PC-9 (cell line): ENCODE measurements at regions not wholly inside any gene's neighbourhood (a gene's known extent, or its start where the extent isn't known, plus 50 kb on each side); places are given as distances from the start of the nearest gene placed in this dataset.

ENCODE experiments used
- BruUV-seq: library from RNA; stranded (reverse); fragments of 400-500 nt; replicated peaks from 2 replicates; lab custom pipeline; 2021; lab: Mats Ljungman, UMichigan
- CTCF ChIA-PET: fragments of 300-600 bp; sonication (Branson Sonifier 250); formaldehyde crosslinking; loops from one replicate; lab custom pipeline; 2022; ENCODE audit warnings: antibody characterized with exemption; lab: Charles Lee
- POLR2A ChIA-PET: fragments of 300-600 bp; sonication (Branson Sonifier 250); formaldehyde crosslinking; loops from one replicate; lab custom pipeline; 2022; ENCODE audit warnings: antibody characterized with exemption; ENCODE audit not compliant: unreplicated experiment; lab: Charles Lee
- DNase-seq, 2 experiments: peaks; one replicate each; pipeline versions ENCODE4 v3.0.0 to v3.0.0-alpha.2; 2015 to 2022; ENCODE audit warnings: mixed read lengths in 1 of 2
- H2AFZ ChIP-seq: fragments of 200-600 bp; sonication (generic); 2 replicates; pipeline ENCODE4 v1.8.1; 2017; ENCODE audit warnings: antibody characterized with exemption
- H3F3A ChIP-seq: fragments of 200-600 bp; sonication (generic); 2 replicates; pipeline ENCODE4 v1.8.1; 2017; ENCODE audit warnings: antibody characterized with exemption, mild to moderate bottlenecking, low read depth; ENCODE audit not compliant: insufficient read depth
- H3K27ac ChIP-seq: fragments of 200-600 bp; sonication (generic); 2 replicates; pipeline ENCODE4 v1.6.1; 2016; ENCODE audit warnings: mixed run types
- H3K27me3 ChIP-seq: fragments of 200-600 bp; sonication (generic); 2 replicates; pipeline ENCODE4 v1.6.1; 2016; ENCODE audit warnings: low read depth, mixed run types; ENCODE audit not compliant: insufficient read depth
- H3K36me3 ChIP-seq: fragments of 200-600 bp; sonication (generic); 2 replicates; pipeline ENCODE4 v1.6.1; 2016; ENCODE audit warnings: low read depth, mixed run types
- H3K4me1 ChIP-seq: fragments of 200-600 bp; sonication (generic); replicated peaks from 2 replicates; pipeline ENCODE4 v1.6.1; 2016; ENCODE audit warnings: mixed run types; ENCODE audit not compliant: insufficient read depth
- H3K4me2 ChIP-seq: fragments of 200-600 bp; sonication (generic); 2 replicates; pipeline ENCODE4 v1.6.1; 2017; ENCODE audit warnings: mixed run types
- H3K4me3 ChIP-seq: fragments of 200-600 bp; sonication (generic); 2 replicates; pipeline ENCODE4 v1.6.1; 2016; ENCODE audit warnings: mixed run types
- H3K79me2 ChIP-seq: fragments of 200-600 bp; sonication (generic); 2 replicates; pipeline ENCODE4 v1.6.1; 2017; ENCODE audit warnings: low read depth, mixed run types
- H3K9me2 ChIP-seq: fragments of 200-600 bp; sonication (generic); 2 replicates; pipeline ENCODE4 v1.8.1; 2017; ENCODE audit warnings: mild to moderate bottlenecking; ENCODE audit not compliant: insufficient read depth
- H3K9me3 ChIP-seq: fragments of 200-600 bp; sonication (generic); 2 replicates; pipeline ENCODE4 v1.8.1; 2016; ENCODE audit warnings: low read depth; ENCODE audit not compliant: insufficient read depth
- H4K20me1 ChIP-seq: fragments of 200-600 bp; sonication (generic); 2 replicates; pipeline ENCODE4 v1.8.1; 2017; ENCODE audit not compliant: insufficient read depth
- EZH2 ChIP-seq: fragments of 200-600 bp; sonication (generic); IDR thresholded peaks from 2 replicates; pipeline ENCODE4 v1.8.0; 2017; ENCODE audit warnings: antibody characterized with exemption, low read depth
- intact Hi-C: fragments of 100-400 bp; cut with micrococcal nuclease; formaldehyde crosslinking; loops from one replicate; pipeline ENCODE4 v1.10.0; 2022; ENCODE audit not compliant: unreplicated experiment
- TF ChIP-seq, protein P1 (sequence below): fragments of 200-600 bp; sonication (generic); conservative IDR thresholded peaks from 2 replicates; pipeline ENCODE4 v1.6.1; 2017; ENCODE audit warnings: mixed run types, antibody characterized with exemption, mild to moderate bottlenecking, moderate library complexity

DNA sequence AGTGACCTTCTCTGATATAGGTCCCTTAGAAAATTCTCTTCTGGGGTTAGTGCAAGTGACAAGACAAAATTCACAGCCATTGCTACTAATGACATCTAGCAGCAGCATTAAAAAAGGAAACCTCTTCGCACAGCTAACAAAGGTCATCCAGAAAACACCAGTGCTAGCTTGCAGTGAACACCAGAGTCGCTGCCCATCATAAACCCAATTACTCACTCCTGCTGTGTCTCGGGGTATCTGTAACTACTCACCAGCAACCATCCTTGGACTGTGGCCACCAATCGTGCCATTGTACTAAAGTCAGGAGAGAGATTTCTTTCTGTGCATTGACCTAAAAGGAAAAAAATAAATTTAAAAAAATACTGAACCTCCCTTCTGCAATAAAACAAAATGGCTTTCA lies 1494.7 kb upstream of the CDH8 start:
- H3F3A ChIP-seq, result no peaks in the 10 kb centered on the region
- H3K9me2 ChIP-seq, result no peaks in the 10 kb centered on the region
- H3K9me3 ChIP-seq, result no peaks in the 10 kb centered on the region
- H3K79me2 ChIP-seq, result no peaks in the 10 kb centered on the region
- H4K20me1 ChIP-seq, result no peaks in the 10 kb centered on the region
- no peaks in the 10 kb centered on the region for H3K4me1 ChIP-seq
- no peak overlapping the region for H3K4me2 ChIP-seq
- TF ChIP-seq EZH2, result no peak
- TF ChIP-seq, protein P1, sequence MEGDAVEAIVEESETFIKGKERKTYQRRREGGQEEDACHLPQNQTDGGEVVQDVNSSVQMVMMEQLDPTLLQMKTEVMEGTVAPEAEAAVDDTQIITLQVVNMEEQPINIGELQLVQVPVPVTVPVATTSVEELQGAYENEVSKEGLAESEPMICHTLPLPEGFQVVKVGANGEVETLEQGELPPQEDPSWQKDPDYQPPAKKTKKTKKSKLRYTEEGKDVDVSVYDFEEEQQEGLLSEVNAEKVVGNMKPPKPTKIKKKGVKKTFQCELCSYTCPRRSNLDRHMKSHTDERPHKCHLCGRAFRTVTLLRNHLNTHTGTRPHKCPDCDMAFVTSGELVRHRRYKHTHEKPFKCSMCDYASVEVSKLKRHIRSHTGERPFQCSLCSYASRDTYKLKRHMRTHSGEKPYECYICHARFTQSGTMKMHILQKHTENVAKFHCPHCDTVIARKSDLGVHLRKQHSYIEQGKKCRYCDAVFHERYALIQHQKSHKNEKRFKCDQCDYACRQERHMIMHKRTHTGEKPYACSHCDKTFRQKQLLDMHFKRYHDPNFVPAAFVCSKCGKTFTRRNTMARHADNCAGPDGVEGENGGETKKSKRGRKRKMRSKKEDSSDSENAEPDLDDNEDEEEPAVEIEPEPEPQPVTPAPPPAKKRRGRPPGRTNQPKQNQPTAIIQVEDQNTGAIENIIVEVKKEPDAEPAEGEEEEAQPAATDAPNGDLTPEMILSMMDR, result no peak
- intact Hi-C loops, result no loop called here
- no peak overlapping the region for H2AFZ ChIP-seq
- BruUV-seq, result no TSS peak
- ChIA-PET POLR2A (no interaction called here), CTCF (no interaction called here)
- H3K27me3 ChIP-seq, result no peaks in the 10 kb centered on the region
- no peak overlapping the region for H3K4me3 ChIP-seq
- no peak overlapping the region for H3K27ac ChIP-seq
- DNase-seq, result no peak
- H3K36me3 ChIP-seq, result no peaks in the 10 kb centered on the region

DNA sequence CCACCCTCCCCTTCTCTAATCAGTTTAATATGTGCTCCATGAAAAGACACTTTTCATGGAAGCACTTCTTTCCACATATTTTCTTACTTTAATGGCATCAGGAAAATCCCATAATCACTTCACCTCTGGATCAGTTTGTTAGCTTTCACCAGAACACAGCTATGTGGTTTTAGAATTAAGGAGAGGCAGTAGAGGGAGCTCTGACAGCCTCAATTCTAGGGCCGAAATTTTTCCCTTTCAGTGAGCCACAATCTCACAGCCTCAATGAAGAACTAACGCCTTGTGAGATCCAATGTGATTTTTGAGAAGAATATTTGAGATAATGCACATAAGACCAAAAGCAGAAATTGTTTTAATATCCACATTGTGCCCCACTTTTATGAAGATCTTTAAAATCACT lies 1494.0 kb upstream of the CDH8 start:
- Histone ChIP-seq H3K79me2 (no peaks in the 10 kb centered on the region), H3K4me2 (no peak overlapping the region), H2AFZ (no peak overlapping the region), H3K9me2 (no peaks in the 10 kb centered on the region), H3K4me3 (no peak overlapping the region), H3F3A (no peaks in the 10 kb centered on the region), H3K4me1 (no peaks in the 10 kb centered on the region), H3K9me3 (no peaks in the 10 kb centered on the region), H3K27ac (no peak overlapping the region), H3K27me3 (no peaks in the 10 kb centered on the region), H4K20me1 (no peaks in the 10 kb centered on the region), H3K36me3 (no peaks in the 10 kb centered on the region)
- no peak for DNase-seq
- intact Hi-C loops, result no loop called here
- ChIA-PET CTCF (no interaction called here), POLR2A (no interaction called here)
- TF ChIP-seq, protein P1, result no peak
- no peak for TF ChIP-seq EZH2
- BruUV-seq, result no TSS peak

DNA sequence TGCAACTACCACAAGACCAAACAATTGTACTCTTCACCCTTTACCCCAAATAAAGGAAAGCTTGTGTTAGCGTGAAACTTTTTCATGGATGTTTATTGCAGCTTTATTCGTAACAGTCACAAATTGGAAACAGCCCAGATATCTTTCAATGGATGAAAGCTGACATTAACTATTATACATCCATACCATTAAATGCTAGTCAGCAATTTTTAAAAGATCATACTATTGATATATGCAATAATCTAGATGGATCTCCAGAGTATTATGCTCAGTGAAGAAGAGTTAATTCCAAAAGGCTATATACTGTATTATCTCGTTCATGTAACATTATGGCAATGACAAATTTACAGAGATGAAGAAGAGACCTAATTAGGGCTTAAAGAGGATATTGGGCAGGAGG lies 1491.2 kb upstream of the CDH8 start:
- ChIA-PET POLR2A (no interaction called here), CTCF (no interaction called here)
- H3K9me3 ChIP-seq, result no peaks in the 10 kb centered on the region
- H2AFZ ChIP-seq, result no peak overlapping the region
- H4K20me1 ChIP-seq, result no peaks in the 10 kb centered on the region
- no peak overlapping the region for H3K4me3 ChIP-seq
- no peaks in the 10 kb centered on the region for H3F3A ChIP-seq
- TF ChIP-seq EZH2, result no peak
- TF ChIP-seq, protein P1, result no peak
- H3K36me3 ChIP-seq, result no peaks in the 10 kb centered on the region
- H3K79me2 ChIP-seq, result no peaks in the 10 kb centered on the region
- H3K9me2 ChIP-seq, result no peaks in the 10 kb centered on the region
- no peak overlapping the region for H3K27ac ChIP-seq
- no TSS peak for BruUV-seq
- intact Hi-C loops, result no loop called here
- H3K27me3 ChIP-seq, result no peaks in the 10 kb centered on the region
- no peak overlapping the region for H3K4me2 ChIP-seq
- H3K4me1 ChIP-seq, result no peaks in the 10 kb centered on the region
- no peak for DNase-seq
